HG03342 (cell line): ENCODE measurements at regions not wholly inside any gene's neighbourhood (a gene's known extent, or its start where the extent isn't known, plus 50 kb on each side); places are given as distances from the start of the nearest gene placed in this dataset.

Experiments used
- ATAC-seq: cut with Tn5 transposase; IDR thresholded peaks from one replicate; pipeline ENCODE4 v1.9.1; 2021; ENCODE audit warnings: mild to moderate bottlenecking, moderate library complexity; ENCODE audit not compliant: unreplicated experiment

DNA sequence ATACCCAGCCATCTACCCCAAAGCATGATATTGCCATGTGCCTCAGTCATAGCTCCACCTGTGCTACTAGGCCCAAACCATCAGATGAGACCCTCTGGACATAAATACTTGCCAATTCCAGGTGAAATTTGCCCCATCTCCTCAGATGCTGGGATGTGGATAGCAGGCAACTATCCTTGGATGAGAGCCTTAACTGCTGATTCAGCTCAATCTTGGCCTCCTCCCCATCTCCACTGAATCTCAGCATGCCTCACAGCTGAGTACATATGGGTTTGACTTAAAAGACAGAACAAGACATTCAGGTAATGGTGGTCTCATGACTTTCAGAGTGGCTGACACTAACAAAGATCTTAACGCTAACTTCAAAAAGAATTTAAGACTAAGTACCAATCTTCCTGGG lies 50.8 kb upstream of the KLHL13 start:
- ATAC-seq = no peak

DNA sequence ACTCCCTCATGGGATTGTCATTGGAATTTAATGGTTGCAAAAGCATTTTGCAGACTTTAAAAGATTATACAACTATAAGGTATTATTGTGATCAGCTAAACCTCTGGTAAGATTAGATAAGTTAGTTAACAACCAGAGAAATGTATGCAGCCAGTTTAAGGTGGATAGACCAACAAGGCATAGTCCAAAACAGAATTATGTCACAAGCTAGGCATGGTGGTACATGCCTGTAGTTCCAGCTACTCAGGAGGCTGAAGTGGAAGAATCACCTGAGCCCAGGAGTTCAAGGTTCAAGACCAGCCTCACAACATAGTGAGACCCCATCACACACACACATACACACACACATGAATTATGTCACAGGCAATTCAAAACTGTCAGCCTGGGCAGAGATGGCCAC lies 54.7 kb upstream of the KLHL13 start:
- ATAC-seq = no peak

DNA sequence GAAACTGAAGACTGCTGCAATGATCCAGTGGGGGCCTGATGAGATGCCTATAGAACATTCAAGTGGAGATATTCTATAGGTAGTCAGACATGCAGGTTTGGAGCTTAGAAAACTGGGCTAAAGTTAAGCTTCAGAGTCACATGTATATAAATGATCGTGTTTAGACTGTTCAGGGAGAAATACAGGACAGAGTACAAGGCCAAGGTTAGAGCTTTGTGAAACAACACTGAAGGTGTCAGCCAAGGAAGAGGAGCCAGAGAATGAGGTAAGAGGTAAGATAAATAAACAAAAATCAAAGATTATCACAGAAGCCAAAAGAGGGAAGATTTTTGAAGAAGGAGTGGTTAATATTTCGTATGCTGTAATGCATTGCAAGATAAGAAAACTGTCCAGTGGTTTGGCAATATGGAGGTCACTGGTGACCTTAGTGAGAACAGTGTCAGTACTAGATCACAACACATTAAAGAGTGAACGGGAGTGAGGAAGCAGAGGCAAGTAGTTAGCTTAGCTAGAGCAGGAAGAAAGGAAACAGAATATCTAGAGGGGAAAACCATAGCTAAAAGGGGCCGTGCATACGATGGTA lies 58.0 kb upstream of the KLHL13 start:
- ATAC-seq = no peak

DNA sequence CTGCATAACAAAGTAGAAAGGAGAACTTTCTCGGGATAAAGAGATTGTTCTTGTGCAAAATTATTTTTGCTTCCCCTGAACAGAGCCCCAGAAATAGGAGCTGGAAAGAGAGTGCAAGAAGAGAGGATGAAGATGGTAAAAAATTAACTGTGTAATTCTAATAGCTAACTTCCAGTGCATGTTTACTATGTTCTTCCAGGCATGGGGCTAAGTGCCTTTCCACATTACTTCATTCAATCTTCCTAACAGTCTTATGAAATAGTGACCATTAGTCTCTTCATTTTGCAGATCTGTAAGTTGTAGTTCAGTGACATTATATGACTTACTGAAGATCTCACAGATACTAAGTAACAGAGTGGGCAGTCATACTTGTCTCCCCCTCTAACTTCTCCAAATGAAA lies 61.1 kb upstream of the KLHL13 start:
- no peak for ATAC-seq

DNA sequence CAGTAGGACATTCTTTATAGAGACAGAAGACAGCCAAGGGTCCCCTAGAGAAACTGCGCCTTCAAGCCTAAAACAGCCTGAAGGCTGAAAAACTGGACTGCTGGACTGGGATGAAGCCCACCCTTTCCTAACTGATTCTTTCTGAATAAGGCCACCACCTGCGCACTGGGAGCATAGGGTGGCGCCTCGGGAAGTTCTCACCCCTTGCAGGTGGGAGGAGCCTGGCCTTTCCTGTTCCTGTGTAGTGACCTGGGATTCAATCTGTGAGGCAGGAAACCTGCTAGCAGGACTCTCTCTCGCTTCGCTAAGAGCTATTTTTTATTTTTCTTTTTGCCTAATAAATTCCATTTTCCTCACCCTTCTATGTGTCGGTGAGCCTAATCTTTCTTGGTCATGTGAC lies 61.8 kb upstream of the KLHL13 start:
- ATAC-seq = no peak

DNA sequence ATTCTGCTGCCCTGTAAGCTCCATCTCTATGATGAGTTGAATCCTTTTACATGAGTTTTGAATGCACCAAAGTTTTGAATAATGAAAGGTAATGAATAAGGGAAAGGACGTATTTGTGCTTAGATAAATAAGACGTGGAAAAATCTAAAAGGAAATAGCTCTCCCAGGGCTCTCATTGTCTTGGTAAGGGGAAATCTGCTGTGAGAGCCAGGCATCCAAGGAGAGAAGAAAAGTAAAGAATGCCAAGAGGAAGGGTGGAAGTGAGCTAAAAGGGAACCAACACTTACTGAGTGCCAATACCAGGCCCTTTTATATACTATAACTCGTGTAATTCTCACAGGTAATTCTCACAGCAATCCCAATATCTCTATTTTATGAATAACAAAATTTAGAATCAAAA lies 62.6 kb upstream of the KLHL13 start:
- no peak for ATAC-seq

DNA sequence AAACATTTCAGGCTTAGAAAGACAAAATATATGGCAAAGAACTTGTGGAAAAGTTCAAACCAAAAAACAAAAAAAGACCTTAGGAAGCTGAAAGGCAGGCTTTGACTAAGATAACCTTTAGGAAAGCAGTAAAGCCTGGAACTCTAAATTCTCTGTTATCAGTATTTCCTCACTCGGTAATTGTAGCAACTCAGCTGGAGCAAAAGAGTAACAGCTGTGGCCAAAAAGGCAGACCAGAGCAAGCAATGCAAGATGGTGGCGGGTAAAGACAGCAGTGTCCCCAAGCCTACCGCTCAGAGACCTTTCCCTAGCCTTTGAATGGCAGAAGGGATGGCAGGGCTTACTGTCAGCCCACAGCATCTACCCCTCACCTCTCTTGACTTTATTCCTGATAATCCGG lies 63.1 kb upstream of the KLHL13 start:
- no peak for ATAC-seq

DNA sequence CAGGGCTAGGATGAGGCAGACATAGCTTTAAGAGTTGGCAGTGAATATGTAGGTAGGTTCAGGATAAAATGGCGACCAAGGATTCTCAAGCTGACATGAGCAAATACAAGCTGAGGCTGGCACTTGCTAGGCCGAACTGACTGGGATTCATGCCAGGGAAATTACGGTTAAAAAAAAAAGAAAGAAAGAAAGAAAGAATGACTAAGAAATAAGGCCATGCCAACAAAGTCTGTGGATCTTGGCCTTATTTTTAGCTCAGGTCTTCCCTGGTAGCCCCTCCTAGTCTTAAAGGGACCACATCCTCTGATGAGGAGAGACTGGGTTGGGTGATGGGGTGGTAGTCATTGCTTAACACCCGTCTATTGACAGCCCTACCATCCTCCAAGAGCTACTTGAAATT lies 64.4 kb upstream of the KLHL13 start:
- ATAC-seq = no peak

DNA sequence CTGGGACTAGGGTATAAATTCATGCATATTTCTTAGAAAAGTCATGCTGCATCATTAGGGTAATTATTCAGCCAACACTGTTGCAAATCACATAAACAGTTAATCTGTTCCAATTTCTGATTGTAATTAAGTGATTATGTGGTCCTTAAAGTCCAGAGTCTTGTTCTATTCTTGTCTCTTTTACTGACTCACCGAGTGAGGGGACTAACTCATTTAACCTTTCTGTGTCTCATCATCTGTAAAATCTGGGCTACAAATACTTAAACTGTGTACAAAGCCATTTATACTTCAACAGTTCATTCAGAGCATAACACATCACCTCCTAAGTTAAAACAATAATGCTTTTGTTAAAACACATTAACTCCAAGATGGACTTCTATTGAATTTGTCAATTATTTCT lies 65.4 kb upstream of the KLHL13 start:
- ATAC-seq = no peak

DNA sequence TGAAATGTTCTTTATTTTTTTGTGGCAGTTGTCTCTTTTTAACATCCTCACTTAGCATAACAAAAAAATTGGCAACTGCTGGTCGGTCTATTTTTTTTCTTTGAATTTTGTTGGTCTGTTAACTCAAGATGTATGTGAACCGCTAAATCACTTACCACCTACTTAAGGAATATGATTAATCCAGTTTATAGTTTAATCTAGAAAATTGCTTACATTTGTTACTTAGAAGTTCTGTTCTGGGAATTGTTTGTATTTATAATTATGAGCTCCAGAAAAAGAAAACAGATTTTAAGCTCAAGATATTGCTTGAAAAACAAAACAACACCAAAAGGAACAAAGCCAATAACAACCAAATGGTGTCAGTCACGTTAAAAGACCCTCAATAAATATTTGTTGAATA lies 66.1 kb upstream of the KLHL13 start:
- ATAC-seq = no peak

DNA sequence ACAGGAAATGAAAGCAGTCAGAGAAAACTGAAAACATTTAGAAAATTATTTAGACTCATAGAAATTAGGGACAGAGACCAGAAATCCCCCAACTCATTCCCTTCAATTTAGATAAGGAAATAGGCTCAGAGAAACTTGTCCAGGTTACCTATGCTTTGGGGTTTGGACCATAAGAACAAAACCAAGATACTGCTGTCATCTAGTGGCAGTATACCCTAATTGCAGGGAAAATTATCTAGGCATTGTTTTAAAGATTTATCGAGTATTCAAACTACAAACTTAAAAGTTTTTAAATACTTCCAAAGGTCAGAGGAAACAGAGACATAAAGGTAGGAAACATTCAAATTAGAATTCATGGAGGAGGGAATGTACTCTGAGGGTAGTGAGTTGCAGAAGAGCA lies 67.0 kb upstream of the KLHL13 start:
- no peak for ATAC-seq

DNA sequence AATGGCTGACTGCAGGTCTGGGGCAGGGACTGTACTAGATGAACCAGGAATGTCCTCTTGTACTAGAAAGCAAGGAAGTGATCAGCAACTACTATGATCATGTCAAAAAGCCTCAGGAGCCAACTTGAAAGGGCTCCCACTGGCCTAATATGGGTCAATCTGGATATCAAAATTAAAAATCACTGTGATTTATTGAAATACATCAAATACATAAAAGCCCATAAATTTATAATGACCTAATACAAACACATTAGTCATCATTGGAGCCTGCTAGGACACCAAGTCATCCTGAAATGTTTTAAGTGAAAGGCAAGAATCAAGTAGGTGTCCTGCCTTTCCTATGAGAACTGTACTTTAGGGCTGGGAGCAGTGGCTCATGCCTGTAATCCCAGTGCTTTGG lies 70.5 kb upstream of the KLHL13 start:
- no peak for ATAC-seq

DNA sequence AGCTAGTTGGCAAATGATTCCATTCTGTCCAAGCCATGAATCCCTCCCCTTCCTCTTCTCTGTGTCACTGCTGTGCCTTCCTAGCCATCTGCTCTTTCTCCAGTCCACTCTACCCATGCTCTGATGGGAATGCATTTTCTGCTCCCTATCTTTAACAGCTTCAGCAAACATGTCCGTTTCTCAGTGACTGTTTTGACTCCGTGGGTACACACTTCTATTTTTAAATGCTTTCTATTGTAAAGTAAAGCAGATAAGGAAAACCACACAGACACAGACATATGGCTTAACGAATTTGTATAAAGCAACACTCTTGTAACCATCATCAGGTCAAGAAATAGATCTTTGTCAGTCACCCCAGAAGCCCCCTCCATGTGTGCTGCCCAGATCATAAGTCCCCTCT lies 72.4 kb upstream of the KLHL13 start:
- no peak for ATAC-seq

DNA sequence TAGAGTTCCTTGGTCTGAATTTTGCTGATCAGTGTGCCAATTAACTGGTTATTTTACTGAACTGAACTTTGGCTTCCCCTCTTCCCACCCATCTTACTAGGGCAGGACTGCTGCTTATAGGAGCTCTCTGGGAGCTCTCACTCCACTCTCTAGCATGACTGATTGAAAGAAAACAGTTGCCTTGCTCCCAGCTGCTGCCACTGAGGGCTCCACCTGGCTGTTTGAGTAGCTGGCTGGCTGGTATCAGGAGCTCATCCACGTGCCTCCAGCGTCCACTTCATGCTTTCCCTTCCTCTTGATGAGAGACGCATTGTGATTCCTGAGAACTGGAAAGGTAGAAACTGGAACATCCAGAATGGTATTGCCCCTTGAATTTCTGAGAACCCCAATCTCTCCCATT lies 73.0 kb upstream of the KLHL13 start:
- no peak for ATAC-seq

DNA sequence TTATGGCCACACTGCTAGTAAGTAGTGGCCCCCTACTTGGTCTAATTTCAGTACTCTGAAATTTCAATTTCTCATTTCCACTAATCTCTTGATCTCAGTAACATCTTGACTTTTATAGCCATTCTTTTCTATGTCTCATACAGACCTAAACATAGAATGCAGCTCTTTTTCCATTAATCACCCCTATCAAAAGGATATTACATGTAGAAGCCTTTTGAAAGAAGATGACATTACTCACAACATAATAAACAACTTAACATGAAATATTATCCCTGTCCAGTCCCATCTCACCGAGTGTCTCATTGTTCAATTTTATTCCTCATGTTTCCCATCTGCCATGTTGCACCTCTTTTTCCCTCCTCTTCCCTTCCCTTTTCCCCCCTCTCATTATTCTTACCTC lies 81.1 kb upstream of the KLHL13 start:
- ATAC-seq = no peak

DNA sequence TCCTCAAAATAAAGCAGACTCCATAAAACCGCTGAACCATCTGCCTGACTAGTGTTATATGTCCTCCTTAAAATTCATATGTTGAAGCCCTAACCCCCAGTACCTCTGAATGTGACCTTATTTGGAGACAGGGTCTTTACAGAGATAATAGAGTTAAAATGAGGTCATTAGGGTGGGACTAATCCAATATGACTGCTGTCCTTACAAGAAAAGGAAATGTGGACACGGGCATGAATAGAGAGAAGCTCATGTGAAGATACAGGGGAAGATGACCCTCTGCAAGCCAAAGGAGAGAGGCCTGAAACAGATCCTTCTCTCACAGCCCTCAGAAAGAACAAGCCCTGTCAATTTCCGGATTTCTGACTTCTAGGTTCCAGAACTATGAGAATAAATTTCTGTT lies 82.0 kb upstream of the KLHL13 start:
- ATAC-seq = no peak

DNA sequence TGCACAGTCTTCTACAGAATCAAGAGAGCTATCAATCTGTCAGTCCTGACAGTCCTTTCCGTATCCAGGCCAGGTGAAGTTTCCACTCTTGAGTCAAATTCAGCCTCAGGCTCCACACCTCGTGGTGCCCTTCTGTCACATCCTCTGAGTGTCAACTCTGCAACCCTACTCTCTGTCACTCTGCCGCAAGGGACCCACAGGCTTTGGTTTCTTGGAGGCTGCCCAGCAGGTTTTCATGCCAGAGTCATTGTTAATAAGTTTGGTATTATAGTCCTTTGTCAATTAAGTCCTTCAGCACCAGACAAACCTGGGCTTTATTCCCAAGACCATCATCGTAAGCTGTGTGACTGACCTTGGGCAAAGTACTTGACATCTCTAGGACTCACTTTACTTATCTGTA lies 83.4 kb upstream of the KLHL13 start:
- ATAC-seq = no peak

DNA sequence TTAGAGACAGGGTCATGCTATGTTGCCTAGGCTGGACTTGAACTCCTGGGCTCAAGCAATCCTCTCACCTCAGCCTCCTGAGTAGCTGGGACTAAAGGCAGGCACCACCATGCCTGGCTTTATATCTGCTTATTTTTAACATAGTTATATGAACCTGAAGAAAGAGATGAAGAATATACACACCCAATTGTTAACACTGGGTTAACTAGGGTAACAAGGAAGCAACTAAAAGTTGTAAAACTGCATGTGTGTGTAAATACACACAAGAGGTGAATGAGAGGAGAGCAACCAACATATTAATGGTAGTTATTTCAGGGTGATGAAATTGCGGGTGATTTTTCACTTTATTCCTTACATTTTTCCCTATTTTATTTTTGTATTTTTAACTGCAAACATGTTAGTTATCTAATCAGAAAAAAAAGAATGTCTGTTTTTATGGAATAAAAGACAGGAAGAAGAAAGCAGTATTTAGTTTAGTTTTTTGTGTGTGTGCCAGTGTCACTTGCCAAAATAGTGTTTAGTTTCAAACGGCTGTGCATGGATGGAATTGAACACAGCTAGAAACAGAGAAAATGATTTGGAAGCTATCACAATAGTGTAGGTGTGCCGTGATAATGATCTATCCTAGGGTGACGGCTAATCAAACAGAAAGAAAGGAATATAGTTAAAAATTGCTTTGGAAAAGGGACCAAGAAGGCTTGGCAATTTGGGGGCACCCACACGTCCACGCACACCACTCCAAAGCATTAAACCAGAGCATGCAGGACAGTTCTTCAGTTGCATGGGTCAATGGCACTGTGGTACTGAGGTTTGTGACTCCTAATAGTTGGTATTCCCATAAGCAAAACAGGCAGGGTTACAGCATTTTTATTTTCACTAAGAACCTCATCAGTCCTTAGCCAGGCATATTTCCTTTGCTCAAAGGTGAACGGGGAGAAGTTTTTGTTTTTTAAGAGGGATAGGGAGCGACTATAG lies 89.1 kb upstream of the KLHL13 start:
- no peak for ATAC-seq

DNA sequence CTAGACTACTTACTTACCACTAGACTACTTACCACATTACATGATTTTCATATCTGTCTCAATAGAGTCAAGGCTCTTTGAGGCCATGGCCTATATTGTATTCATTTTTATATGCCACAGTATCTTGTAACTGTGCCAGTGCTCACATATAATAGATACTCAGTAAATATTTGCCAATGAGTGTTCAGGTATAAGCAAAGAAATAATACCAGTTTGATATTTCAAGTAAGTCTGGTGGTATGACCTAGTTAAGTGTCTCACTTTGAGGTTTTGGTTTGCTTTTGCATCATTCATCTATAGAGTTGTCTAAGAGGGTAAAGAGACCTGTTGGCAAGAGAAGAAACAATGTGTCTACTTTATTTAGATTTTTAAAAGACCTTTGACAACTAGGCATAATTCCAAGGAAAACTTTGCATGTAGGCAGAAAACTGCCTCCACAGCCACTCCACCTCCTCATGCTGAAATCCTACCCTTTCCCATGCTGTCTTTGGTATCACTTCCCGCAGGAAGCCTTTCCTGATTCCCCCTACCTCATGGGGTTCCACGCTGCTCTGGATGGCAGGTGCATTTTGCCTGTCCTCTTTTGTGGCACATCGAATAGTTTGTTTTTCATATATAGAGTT lies 91.3 kb upstream of the KLHL13 start:
- ATAC-seq = no peak

DNA sequence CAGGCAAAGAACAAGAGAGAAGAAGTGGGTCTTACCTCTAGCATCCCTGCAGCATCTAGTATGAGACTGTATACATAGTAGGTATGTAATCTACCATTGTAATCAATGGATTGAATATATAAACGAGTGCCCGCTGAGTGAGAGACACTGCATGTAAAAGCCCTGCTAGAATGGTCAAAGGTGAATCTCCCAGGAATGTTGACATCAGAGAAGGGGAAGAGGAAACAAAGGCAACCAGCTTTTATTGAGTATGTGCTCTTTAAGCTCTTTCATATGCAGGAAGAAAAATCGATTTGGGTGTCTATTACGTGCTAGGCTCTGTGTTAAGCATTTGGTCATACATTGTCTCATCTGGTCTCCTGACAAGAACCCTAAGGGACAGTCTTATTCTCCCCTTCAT lies 91.9 kb upstream of the KLHL13 start:
- ATAC-seq = no peak

DNA sequence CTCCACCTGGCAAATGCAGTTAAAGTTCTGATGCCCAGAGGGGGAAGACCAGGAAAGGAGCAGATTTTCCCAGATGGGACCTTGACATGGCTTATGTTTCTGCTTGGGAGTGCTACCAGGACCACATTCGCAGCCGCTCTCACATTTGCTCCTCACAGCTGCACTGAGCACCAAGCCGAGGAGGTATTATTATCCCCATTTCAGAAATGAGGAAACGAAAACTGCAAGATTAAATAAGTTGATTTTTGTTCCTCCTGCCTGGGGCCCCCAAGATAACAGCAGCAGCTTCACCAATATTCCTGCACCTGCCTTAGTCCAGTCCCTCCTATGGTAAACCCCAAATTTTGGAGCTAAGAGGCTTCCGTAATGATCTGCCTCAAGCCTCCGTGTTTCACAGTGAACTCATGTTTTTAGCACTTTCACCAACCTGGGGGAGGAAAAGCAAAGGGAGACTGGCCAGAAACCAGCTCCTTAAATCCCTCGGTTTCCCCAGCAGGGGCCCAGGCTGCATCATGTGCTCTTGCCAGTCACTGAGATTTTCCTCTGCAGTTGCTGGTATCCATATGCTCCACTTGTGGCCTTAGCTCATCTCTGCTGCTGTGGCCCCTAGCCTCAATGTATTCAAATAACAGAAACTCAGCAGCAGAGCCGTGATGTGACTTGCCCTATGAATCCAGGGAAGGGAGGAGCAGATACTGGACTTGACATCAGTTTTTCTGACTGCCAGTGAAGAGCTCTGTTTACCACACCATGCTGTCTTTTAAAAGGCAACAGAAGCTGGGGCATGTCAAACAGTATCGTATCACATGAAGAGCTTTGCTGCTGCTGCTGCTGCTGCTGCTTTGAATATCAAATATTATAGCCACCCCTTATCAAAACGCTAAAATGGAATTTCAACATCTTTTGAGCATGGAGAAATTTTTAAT lies 95.5 kb upstream of the KLHL13 start:
- peak; percentile 53 for ATAC-seq
